ENCODE measurements at regions not wholly inside any gene's neighbourhood (a gene's known extent, or its start where the extent isn't known, plus 50 kb on each side); places are given as distances from the start of the nearest gene placed in this dataset.

- TF ChIP-seq GATA2 (IDR thresholded peaks at IDR 0.05; ENCODE audit: low read depth, low read length) (no peak), GATA3 (IDR thresholded peaks at IDR 0.05; ENCODE audit: low read depth, low read length) (no peak)
Observed at GRCh38 chr17:79398441-79398840, 212.4 kb downstream of the RBFOX3 start.

Measured in SH-SY5Y (cell line).